ENCODE measurements at regions not wholly inside any gene's neighbourhood (a gene's known extent, or its start where the extent isn't known, plus 50 kb on each side); places are given as distances from the start of the nearest gene placed in this dataset.

- no peak for TF ChIP-seq EZH2phosphoT487 (IDR thresholded peaks at IDR 0.05; ENCODE audit: borderline replicate concordance)
- TF ChIP-seq, protein P1, sequence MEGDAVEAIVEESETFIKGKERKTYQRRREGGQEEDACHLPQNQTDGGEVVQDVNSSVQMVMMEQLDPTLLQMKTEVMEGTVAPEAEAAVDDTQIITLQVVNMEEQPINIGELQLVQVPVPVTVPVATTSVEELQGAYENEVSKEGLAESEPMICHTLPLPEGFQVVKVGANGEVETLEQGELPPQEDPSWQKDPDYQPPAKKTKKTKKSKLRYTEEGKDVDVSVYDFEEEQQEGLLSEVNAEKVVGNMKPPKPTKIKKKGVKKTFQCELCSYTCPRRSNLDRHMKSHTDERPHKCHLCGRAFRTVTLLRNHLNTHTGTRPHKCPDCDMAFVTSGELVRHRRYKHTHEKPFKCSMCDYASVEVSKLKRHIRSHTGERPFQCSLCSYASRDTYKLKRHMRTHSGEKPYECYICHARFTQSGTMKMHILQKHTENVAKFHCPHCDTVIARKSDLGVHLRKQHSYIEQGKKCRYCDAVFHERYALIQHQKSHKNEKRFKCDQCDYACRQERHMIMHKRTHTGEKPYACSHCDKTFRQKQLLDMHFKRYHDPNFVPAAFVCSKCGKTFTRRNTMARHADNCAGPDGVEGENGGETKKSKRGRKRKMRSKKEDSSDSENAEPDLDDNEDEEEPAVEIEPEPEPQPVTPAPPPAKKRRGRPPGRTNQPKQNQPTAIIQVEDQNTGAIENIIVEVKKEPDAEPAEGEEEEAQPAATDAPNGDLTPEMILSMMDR (conservative IDR thresholded peaks at IDR 0.05; ENCODE audit: low read length), result no peak
Measured at GRCh38 chr7:46786995-46787394, 794.9 kb downstream of the TNS3 start.
